Colonic mucosa (tissue), 4 donors: ENCODE measurements at regions not wholly inside any gene's neighbourhood (a gene's known extent, or its start where the extent isn't known, plus 50 kb on each side); places are given as distances from the start of the nearest gene placed in this dataset.

Experiments
- DNase-seq: peaks from one replicate; pipeline ENCODE4 v3.0.0-alpha.2; 2020
- H3K27ac ChIP-seq: fragments of 200-600 bp; one replicate; pipeline ENCODE4 v1.8.0; 2021
- H3K27me3 ChIP-seq: fragments of 200-600 bp; one replicate; pipeline ENCODE4 v1.8.0; 2021
- H3K36me3 ChIP-seq: fragments of 200-600 bp; one replicate; pipeline ENCODE4 v1.8.0; 2021
- H3K4me1 ChIP-seq: fragments of 200-600 bp; one replicate; pipeline ENCODE4 v1.8.0; 2021; ENCODE audit warnings: mild to moderate bottlenecking
- H3K4me3 ChIP-seq: fragments of 200-600 bp; one replicate; pipeline ENCODE4 v1.8.0; 2021
- H3K9ac ChIP-seq, 2 donors: one replicate each; pipeline ENCODE4 v1.7.0; 2013; ENCODE audit warnings: control low read depth in 2 of 2, low read depth in 2 of 2, low read length in 2 of 2
- H3K9me3 ChIP-seq: fragments of 200-600 bp; one replicate; pipeline ENCODE4 v1.8.0; 2021
- CTCF ChIP-seq: fragments of 200-600 bp; IDR thresholded peaks from one replicate; pipeline ENCODE4 v1.8.0; 2022; ENCODE audit warnings: antibody characterized with exemption, mild to moderate bottlenecking
- intact Hi-C: fragments of 100-400 bp; cut with DNase I; formaldehyde crosslinking; loops from one replicate; pipeline ENCODE4 v1.14.1; 2022
- donor health status: healthy.
- donor health status: DM: no; HTN: no; CAD: no.
- donor health status: DM: no; HTN: no; CAD: no.

DNA sequence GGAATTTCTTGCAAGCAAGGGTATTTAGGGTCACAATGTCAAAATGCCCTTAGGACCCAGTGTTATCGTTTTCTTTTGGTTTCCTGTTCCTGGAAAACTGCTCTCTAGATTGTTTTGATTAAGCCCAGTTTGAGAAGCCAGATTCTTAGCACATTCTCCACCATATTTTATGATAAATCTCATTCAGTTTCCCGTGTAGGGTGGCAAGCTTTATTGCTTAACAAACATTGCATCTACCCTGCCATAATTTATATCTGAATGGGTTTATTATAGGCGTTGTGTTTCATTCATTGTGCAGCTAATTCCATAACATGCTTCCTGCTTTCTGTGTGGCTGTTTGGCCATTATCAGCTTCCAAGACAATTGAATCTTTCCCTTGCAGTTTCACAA is 389.1 kb upstream of the DYNLRB2 start:
- Histone ChIP-seq H3K9me3 (no peaks in the 10 kb centered on the region), H3K4me1 (no peaks in the 10 kb centered on the region), H3K36me3 (no peaks in the 10 kb centered on the region), H3K4me3 (no peak overlapping the region), H3K27ac (peak overlapping the region; percentile 34), H3K27me3 (no peaks in the 10 kb centered on the region), H3K9ac (no peak overlapping the region)
- TF ChIP-seq CTCF, result no peak
- DNase-seq, result peak; percentile 21
- intact Hi-C loops, result no loop called here

GRCh38 chr16:80150978-80151721 is 389.6 kb upstream of the DYNLRB2 start:
- H3K27me3 ChIP-seq, result no peaks in the 10 kb centered on the region
- H3K9ac ChIP-seq, result no peak overlapping the region
- H3K27ac ChIP-seq, result peak overlapping the region; percentile 7
- no peaks in the 10 kb centered on the region for H3K4me1 ChIP-seq
- no peak for DNase-seq
- no peaks in the 10 kb centered on the region for H3K9me3 ChIP-seq
- no peak for TF ChIP-seq CTCF
- no peaks in the 10 kb centered on the region for H3K36me3 ChIP-seq
- H3K4me3 ChIP-seq, result no peak overlapping the region
- intact Hi-C loops, result no loop called here

DNA sequence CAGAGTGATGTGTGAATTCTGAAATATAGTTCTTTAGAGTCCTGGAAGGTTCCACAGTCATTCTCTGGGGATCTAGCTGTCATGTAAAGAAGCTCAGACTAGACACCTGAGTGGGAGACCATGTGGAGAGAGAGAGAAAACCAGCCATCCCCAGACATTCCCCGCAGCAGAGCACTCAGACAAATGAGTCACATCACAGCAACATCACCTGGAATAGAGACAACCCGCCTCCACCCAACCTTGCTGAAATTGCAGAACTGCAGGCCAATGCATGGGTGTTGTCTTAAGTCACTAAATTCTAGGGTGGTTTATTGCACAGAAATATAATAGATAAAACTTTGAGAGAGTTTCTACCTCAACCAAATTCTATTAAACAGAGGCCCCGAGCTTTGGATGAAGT is 392.0 kb upstream of the DYNLRB2 start:
- Histone ChIP-seq H3K4me3 (no peak overlapping the region), H3K27ac (no peak overlapping the region), H3K4me1 (no peaks in the 10 kb centered on the region), H3K9me3 (no peaks in the 10 kb centered on the region), H3K27me3 (no peaks in the 10 kb centered on the region), H3K36me3 (no peaks in the 10 kb centered on the region), H3K9ac (no peak overlapping the region)
- no peak for TF ChIP-seq CTCF
- intact Hi-C loops, result no loop called here
- no peak for DNase-seq

DNA sequence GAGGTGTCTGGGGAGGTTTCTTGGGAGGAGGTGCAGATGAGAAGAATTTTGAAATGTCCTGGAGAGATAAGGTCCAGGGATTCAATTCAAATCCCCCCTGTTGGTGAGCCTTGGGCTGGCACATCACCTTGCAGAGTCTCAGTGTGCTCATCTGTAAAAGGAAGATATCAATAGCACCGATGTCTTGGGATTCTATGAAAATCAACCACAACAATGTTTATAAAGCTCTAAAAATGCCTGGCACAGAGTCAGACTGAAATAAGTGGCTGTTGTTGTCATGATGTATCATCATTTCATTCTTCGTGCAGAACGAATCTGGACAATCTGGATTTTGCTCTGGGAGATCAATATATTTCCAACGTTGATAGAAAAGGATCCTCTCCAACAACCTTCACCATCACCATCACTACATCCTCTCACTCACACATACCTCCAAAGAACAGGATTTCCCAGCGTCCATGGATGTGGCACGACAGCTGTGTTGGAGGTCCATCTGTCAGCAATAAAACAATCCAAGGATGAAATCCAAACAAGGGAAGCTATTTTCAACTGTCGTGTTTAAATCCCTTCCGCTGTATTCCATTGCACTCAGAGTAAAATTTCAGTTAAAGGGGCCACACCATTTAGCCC is 393.7 kb upstream of the DYNLRB2 start:
- TF ChIP-seq CTCF, result no peak

DNA sequence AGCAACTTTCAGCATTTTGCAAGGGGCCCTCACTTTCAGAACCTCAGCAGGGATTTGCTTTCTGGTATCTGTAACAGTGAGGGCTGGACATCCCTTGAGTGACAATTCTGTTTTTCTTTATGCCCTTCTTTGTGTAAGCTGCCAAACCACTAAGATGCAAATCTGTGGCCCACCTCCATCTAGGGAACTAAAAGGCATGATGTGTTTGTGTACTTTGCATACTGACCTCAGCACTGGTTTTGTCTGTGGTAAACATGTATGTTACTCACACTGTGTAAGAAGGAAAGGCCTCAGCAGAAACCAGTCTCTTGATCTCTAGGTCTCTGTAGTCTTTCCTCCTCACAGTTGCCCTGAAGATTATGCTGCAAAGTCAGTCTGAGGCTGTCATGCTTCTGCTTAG is 396.6 kb upstream of the DYNLRB2 start:
- H3K4me3 ChIP-seq, result no peak overlapping the region
- no peaks in the 10 kb centered on the region for H3K9me3 ChIP-seq
- intact Hi-C loops, result no loop called here
- TF ChIP-seq CTCF, result no peak
- H3K27me3 ChIP-seq, result no peaks in the 10 kb centered on the region
- no peaks in the 10 kb centered on the region for H3K36me3 ChIP-seq
- no peak for DNase-seq
- H3K27ac ChIP-seq, result no peak overlapping the region
- H3K9ac ChIP-seq, result no peak overlapping the region
- H3K4me1 ChIP-seq, result no peaks in the 10 kb centered on the region

More for the DNA sequence above, 393.7 kb upstream of the DYNLRB2 start:
- intact Hi-C loops, result no loop called here
- Histone ChIP-seq H3K4me3 (no peak overlapping the region), H3K4me1 (no peaks in the 10 kb centered on the region), H3K36me3 (no peaks in the 10 kb centered on the region), H3K9me3 (no peaks in the 10 kb centered on the region), H3K9ac (no peak overlapping the region), H3K27me3 (no peaks in the 10 kb centered on the region), H3K27ac (no peak overlapping the region)
- peak; percentile 27 for DNase-seq
